Vagina (tissue), 2 donors: ENCODE measurements at regions not wholly inside any gene's neighbourhood (a gene's known extent, or its start where the extent isn't known, plus 50 kb on each side); places are given as distances from the start of the nearest gene placed in this dataset.

ENCODE experiments used
- POLR2A ChIP-seq, 2 donors: fragments of 450-650 bp; IDR thresholded peaks; one replicate each; pipeline ENCODE4 v1.6.1; 2017; ENCODE audit warnings: antibody characterized with exemption in 2 of 2, mild to moderate bottlenecking in 2 of 2, moderate library complexity in 2 of 2
- TF ChIP-seq, protein P1 (sequence below), 3 experiments: fragments of 450-650 bp in 2 of 3; fragments of 200-600 bp in 1 of 3; sonication (generic) in 1 of 3; IDR thresholded peaks; one replicate each; pipeline ENCODE4 v1.5.1; 2017 to 2019; ENCODE audit warnings: antibody characterized with exemption in 3 of 3, mild to moderate bottlenecking in 2 of 3, moderate library complexity in 2 of 3

DNA sequence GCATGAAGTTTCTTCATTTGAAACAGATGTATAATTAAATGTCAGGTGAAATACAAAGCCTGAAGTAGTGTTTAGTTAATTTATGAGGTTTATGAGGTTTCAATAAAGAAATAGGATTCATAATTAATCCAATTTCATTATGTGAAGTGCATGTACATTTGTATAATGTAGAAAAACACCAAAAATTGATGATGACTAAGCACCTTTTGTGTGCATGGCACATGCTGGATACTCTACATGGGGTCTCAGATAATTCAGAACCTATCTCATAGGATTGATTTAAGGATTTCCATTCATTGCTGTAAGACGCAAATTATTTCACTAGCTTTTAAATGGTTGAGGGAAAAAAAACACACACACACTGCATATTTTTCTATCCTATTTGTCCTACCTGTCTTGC lies 143.9 kb downstream of the ESM1 start:
- TF ChIP-seq, protein P1, sequence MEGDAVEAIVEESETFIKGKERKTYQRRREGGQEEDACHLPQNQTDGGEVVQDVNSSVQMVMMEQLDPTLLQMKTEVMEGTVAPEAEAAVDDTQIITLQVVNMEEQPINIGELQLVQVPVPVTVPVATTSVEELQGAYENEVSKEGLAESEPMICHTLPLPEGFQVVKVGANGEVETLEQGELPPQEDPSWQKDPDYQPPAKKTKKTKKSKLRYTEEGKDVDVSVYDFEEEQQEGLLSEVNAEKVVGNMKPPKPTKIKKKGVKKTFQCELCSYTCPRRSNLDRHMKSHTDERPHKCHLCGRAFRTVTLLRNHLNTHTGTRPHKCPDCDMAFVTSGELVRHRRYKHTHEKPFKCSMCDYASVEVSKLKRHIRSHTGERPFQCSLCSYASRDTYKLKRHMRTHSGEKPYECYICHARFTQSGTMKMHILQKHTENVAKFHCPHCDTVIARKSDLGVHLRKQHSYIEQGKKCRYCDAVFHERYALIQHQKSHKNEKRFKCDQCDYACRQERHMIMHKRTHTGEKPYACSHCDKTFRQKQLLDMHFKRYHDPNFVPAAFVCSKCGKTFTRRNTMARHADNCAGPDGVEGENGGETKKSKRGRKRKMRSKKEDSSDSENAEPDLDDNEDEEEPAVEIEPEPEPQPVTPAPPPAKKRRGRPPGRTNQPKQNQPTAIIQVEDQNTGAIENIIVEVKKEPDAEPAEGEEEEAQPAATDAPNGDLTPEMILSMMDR (IDR thresholded peaks at IDR 0.05) = no peak
- no peak for TF ChIP-seq POLR2A (IDR thresholded peaks at IDR 0.05)
